ENCODE measurements at regions not wholly inside any gene's neighbourhood (a gene's known extent, or its start where the extent isn't known, plus 50 kb on each side); places are given as distances from the start of the nearest gene placed in this dataset.

GRCh38 chr11:95717314-95717713 is 72.3 kb downstream of the FAM76B start:
- no peak for DNase-seq (ENCODE audit: low read depth in 2 of 2)

DNA sequence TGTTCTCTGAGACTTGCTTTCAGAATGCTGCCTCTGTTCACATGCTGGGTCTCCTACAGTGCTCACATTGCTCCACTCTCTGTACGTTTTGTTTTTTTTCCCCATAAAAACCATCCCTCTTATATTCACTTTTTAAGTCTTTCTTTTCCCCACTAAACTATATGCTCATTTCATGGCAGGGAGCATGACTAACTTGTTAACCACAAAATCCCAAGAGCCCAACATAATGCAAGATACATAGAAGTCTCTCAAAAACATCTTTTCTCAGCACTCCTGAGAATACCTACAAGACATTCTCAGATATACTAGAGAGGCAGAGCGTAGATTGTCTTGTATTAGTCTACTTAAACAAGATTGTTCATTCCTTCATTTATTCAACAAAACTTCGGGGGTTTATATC is 73.3 kb downstream of the FAM76B start:
- no peak for DNase-seq (ENCODE audit: low read depth in 2 of 2)

DNA sequence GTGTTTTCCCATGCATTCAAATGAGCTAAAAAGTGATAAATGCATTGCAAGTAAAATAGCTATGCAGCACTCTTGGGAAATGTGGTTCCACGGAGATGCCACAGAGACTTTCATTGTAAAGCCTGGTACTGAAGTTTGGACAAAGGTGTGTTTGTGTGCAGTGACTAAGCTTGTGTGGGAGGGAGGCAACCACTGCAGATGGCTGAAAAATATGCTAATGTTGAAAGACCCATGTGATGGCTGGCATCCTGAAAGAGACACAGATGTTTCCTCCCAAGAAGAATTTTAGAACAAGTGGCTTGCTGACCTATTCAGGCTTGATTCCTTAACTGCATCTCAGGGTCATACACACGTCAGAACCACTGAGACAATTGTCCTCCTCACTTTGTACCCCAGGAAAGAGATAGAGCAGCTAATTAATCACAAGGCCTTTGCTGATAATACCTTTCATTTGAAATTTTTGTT is 73.8 kb downstream of the FAM76B start:
- peak in 1 of 2 donors; percentile 33 for DNase-seq (ENCODE audit: low read depth in 2 of 2)

DNA sequence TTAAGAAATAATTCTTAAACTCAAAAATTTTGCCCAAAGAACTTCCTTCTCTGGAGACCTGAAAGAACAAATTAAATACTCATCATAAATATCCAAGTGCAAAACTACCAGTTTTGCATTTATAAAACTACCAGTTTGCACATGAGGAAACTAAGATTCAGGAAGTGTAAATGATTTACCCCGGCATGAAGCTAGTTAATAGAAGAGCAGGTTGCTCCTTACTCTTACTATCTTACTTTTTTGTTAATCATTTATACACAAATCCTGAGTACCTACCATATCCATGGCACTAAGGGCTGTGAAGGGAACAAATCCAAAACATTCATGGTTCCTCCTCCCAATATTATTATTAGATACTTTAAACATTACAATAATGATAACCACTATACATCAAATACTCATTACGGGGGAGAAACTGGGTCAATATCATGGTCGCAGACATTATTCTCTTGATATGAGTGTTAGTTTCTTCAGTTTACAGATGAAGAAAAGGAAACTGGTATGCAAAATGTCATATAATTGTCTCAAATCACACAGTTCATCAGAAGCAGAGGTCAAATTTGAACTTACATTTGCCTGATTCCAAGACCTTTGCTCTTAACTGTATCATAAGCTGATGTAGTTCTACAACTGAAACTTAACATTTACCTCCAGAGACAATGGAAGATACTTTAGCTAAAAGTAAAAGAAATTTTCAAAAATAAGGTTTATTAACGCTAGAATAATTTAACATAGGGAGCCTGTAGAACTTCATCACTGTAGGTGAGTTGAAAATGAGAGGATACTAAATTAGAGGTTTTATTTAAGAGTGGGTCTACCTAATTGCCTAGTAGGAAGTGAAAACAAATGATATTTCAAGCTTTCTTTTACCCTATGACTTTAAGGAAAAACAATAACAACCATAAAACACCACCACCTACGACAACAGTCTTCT is 74.5 kb downstream of the FAM76B start:
- DNase-seq (ENCODE audit: low read depth in 2 of 2): no peak

DNA sequence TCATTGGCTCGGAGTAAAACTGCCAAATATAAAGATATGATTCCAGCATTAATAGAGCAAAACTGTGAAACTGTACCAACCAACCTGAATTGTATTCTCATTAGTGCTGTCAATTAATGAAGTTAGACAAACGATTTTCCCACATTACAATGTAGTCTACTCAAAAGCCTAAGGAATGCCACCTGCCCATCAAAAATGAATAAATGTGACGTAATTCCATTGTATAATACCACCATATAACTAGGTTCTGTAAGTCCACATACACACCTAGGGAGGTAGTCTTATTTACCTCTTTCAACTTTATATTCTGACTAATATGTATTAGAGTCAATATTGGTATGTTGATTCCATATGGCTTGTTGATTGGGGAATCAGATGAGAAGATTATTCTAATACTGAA is 76.2 kb downstream of the FAM76B start:
- DNase-seq (ENCODE audit: low read depth in 2 of 2): no peak

- DNase-seq (ENCODE audit: low read depth in 2 of 2): no peak
Observed at GRCh38 chr11:95711945-95712221, 77.7 kb downstream of the FAM76B start.

DNA sequence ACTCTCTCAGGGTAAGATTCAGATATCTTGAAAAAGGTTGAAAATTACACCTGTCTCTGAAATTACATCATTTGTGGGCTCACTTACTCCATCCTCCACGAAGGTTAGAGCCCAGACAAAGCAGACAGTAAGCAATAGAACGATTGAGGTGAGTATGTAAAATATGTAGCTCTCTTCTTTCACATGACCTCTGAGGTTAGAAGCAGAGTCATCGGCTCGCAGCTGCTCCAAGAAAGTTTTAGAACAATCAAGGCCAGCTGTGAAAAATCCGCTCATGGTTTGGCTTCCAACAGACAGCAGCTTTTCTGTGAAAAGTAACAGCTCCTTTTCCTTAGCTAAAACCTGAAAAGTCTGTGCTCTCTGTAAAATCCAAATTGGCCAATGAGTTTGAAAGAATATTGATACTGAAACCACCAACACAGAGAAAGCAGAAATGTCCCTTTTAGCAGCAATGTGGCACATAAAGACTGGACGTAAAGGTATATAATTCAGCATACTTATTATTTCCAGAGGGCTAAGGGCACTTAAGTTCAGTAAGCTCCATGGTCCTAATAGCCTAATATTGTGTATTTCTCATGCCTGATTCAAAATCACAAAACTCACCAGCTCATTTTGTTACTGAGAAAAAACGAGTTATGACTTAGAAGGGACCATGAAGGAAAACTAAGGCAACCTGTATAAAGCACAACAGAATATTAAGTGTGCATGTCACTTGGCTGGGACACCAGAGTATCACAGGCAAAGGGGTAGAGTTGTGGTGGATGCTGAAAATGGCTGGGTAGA is 78.2 kb downstream of the FAM76B start:
- DNase-seq (ENCODE audit: low read depth in 2 of 2): no peak

DNA sequence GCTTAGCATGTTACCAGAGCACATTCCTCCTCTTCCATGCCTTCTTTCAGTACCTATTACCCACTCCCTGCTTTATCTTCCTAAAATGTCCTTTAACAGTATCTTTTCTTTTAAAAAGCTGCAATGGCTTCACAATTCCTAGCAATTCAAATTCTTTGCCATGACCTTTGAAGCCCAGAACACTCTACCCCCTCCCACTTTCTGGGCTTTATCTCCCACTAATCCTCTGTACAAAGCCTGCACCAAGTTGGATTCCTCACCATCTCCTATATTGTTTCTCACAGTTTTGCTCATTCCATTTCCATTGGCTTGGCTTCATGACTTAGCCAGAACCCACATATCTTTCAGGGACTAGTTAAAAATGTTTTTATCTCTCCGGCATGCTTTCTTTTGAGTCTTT is 80.9 kb downstream of the FAM76B start:
- DNase-seq (ENCODE audit: low read depth in 2 of 2): no peak

DNA sequence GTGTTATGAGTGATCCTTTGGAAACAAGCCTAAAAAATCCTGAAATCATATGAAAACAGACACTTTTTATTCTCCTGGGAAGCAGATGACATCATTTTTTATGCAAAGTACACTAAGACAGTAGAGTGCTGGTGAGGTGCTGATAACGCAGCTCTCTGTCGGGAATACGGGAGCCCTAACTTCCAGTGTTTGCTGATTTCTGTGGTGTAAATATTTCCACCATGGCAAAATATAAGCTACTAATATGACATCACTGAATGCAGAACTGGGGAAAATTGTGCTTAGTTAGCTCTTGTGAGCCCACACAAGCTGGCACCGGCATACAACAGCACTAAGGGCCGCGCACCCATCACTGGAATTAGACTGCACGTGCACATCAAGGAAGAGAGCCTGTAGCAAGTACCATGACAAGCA is 82.6 kb downstream of the FAM76B start:
- no peak for DNase-seq (ENCODE audit: low read depth in 2 of 2)

- DNase-seq (ENCODE audit: low read depth in 2 of 2): peak; percentile 68 to 84
Observed at GRCh38 chr11:95705485-95706124, 84.0 kb downstream of the FAM76B start.

DNA sequence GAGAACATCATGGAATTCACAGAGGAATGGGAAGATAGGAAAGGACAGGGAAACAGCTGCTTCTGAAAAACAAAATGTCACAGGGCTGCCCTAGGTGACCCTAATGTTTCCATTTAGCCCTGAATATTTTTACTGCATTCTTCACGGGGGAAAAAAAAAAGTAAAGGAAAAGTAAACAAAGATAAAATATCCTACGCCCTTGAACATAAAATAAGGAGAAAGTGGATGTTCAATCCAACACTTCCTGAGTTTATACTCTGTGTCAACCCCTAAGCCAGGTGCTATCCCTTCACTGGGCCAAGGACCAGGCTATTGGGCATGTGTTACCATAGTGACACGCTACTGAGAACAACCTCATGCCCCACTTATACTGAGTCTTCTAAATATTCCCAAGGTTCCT is 84.7 kb downstream of the FAM76B start:
- no peak for DNase-seq (ENCODE audit: low read depth in 2 of 2)

GRCh38 chr11:95703049-95703448 is 86.5 kb downstream of the FAM76B start:
- no peak for DNase-seq (ENCODE audit: low read depth in 2 of 2)

DNA sequence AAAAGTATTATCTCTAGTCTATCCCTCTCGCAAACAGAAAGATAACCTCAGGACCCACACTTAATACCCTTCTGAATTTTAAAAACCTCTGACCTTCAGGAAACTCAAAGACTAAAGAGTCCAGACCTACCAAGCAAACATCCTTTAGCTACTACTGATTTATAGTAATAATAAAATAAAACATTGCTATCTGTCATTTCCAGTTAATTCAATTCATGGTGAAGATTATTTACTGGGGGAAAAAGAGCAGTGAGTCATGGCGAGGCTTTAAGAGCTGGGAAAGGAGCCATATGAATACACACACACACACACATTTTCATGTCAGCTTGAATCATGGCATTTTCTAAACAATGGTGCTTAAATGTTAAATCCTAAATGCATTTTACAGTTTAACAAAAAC is 87.1 kb downstream of the FAM76B start:
- DNase-seq (ENCODE audit: low read depth in 2 of 2): no peak

- DNase-seq (ENCODE audit: low read depth in 2 of 2): no peak
Observed at GRCh38 chr11:95700471-95700817, 89.1 kb downstream of the FAM76B start.

- no peak for DNase-seq (ENCODE audit: low read depth in 2 of 2)
Observed at GRCh38 chr11:95699631-95700470, 89.7 kb downstream of the FAM76B start.

GRCh38 chr11:95698676-95699557 is 90.7 kb downstream of the FAM76B start:
- DNase-seq (ENCODE audit: low read depth in 2 of 2): no peak

GRCh38 chr11:95697614-95698408 is 91.8 kb downstream of the FAM76B start:
- DNase-seq (ENCODE audit: low read depth in 2 of 2): no peak

- DNase-seq (ENCODE audit: low read depth in 2 of 2): no peak
Observed at GRCh38 chr11:95695181-95695580, 94.4 kb downstream of the FAM76B start.

DNA sequence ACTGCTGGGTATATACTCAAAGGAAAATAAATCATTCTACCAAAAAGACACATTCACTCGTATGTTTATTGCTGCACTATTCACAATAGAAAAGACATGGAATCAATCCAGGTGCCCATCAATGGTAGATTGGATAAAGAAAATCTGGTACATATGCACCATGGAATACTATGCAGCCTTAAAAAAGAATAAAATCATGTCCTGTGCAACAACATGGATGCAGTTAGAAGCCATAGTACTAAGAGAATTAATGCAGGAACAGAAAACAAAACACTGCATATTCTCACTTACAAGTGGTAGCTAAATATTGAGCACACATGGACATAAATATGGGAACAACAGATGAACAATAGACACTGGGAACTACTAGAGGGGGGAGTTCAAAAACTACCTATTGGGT is 96.3 kb downstream of the FAM76B start:
- DNase-seq (ENCODE audit: low read depth in 2 of 2): no peak
